ENCODE measurements at regions not wholly inside any gene's neighbourhood (a gene's known extent, or its start where the extent isn't known, plus 50 kb on each side); places are given as distances from the start of the nearest gene placed in this dataset.
"Not testable (repeated sequence)": the region's sequence is repeated elsewhere in the genome, so short reads cannot be mapped to it uniquely, and the experiment has no call there.

GRCh38 chr20:30499123-30499522 is 758.3 kb upstream of the DEFB115 start:
- no peak for DNase-seq (ENCODE audit: low read depth, low spot score)
- TF ChIP-seq CTCF (IDR thresholded peaks at IDR 0.05; ENCODE audit: low read depth, low read length), result no peak
- POLR2A ChIA-PET, result no interaction called here
- Histone ChIP-seq H3K27me3 (ENCODE audit: control insufficient read depth, insufficient read depth, low read length) (no peaks in the 10 kb centered on the region), H3K27ac (ENCODE audit: low read depth, low read length) (no peak overlapping the region), H3K4me3 (ENCODE audit: low read depth, low read length) (no peak overlapping the region), H3K9me3 (ENCODE audit: control insufficient read depth, insufficient read depth, low read length) (peaks cover 36% of the 10 kb centered on the region)
- CTCF ChIA-PET, result no interaction called here

GRCh38 chr20:30499716-30500446 is 757.6 kb upstream of the DEFB115 start:
- H3K9me3 ChIP-seq (ENCODE audit: control insufficient read depth, insufficient read depth, low read length), result peaks cover 36% of the 10 kb centered on the region
- CTCF ChIA-PET; DNase-seq (ENCODE audit: low read depth, low spot score); H3K27me3 ChIP-seq (ENCODE audit: control insufficient read depth, insufficient read depth, low read length); POLR2A ChIA-PET; H3K27ac ChIP-seq (ENCODE audit: low read depth, low read length); H3K4me3 ChIP-seq (ENCODE audit: low read depth, low read length): not testable (repeated sequence)

- DNase-seq (ENCODE audit: low read depth, low spot score); H3K4me3 ChIP-seq (ENCODE audit: low read depth, low read length); CTCF ChIA-PET; POLR2A ChIA-PET; H3K27ac ChIP-seq (ENCODE audit: low read depth, low read length); H3K27me3 ChIP-seq (ENCODE audit: control insufficient read depth, insufficient read depth, low read length): not testable (repeated sequence)
- peaks cover 40% of the 10 kb centered on the region for H3K9me3 ChIP-seq (ENCODE audit: control insufficient read depth, insufficient read depth, low read length)
Observed at GRCh38 chr20:30500447-30500820, 757.0 kb upstream of the DEFB115 start.

GRCh38 chr20:30500829-30501440 is 756.5 kb upstream of the DEFB115 start:
- Histone ChIP-seq H3K9me3 (ENCODE audit: control insufficient read depth, insufficient read depth, low read length) (peaks cover 43% of the 10 kb centered on the region), H3K27ac (ENCODE audit: low read depth, low read length) (no peak overlapping the region), H3K27me3 (ENCODE audit: control insufficient read depth, insufficient read depth, low read length) (no peaks in the 10 kb centered on the region), H3K4me3 (ENCODE audit: low read depth, low read length) (no peak overlapping the region)
- DNase-seq (ENCODE audit: low read depth, low spot score), result no peak
- CTCF ChIA-PET, result no interaction called here
- TF ChIP-seq CTCF (IDR thresholded peaks at IDR 0.05; ENCODE audit: low read depth, low read length), result no peak
- POLR2A ChIA-PET, result no interaction called here

GRCh38 chr20:30502670-30503069 is 754.8 kb upstream of the DEFB115 start:
- no peak for TF ChIP-seq CTCF (IDR thresholded peaks at IDR 0.05; ENCODE audit: low read depth, low read length)
- DNase-seq (ENCODE audit: low read depth, low spot score), result no peak
- Histone ChIP-seq H3K4me3 (ENCODE audit: low read depth, low read length) (no peak overlapping the region), H3K27me3 (ENCODE audit: control insufficient read depth, insufficient read depth, low read length) (no peaks in the 10 kb centered on the region), H3K27ac (ENCODE audit: low read depth, low read length) (no peak overlapping the region), H3K9me3 (ENCODE audit: control insufficient read depth, insufficient read depth, low read length) (peaks cover 50% of the 10 kb centered on the region)
- CTCF ChIA-PET, result no interaction called here
- POLR2A ChIA-PET, result no interaction called here

GRCh38 chr20:30503204-30503603 is 754.3 kb upstream of the DEFB115 start:
- DNase-seq (ENCODE audit: low read depth, low spot score); POLR2A ChIA-PET: not testable (repeated sequence)

More at GRCh38 chr20:30503204-30503603, 754.3 kb upstream of the DEFB115 start:
- H3K27me3 ChIP-seq (ENCODE audit: control insufficient read depth, insufficient read depth, low read length); H3K27ac ChIP-seq (ENCODE audit: low read depth, low read length); CTCF ChIA-PET; H3K4me3 ChIP-seq (ENCODE audit: low read depth, low read length): not testable (repeated sequence)
- H3K9me3 ChIP-seq (ENCODE audit: control insufficient read depth, insufficient read depth, low read length), result peaks cover 52% of the 10 kb centered on the region

All from AG04450 (cell line).